Neural progenitor cell (in vitro differentiated cells): ENCODE measurements at regions not wholly inside any gene's neighbourhood (a gene's known extent, or its start where the extent isn't known, plus 50 kb on each side); places are given as distances from the start of the nearest gene placed in this dataset.

Experiments
- DNase-seq: peaks from one replicate; pipeline ENCODE4 v3.0.0-alpha.2; 2016; ENCODE audit warnings: low spot score
- H2AFZ ChIP-seq: fragments of 200-600 bp; sonication (generic); replicated peaks from 2 replicates; pipeline ENCODE4 v1.6.1; 2016; ENCODE audit warnings: antibody characterized with exemption
- H3F3A ChIP-seq: fragments of 200-600 bp; sonication (generic); 2 replicates; pipeline ENCODE4 v1.6.1; 2016; ENCODE audit warnings: antibody characterized with exemption, low read depth
- H3K27ac ChIP-seq: fragments of 200-600 bp; sonication (generic); 2 replicates; pipeline ENCODE4 v1.5.1; 2016; ENCODE audit warnings: mild to moderate bottlenecking
- H3K27me3 ChIP-seq: fragments of 200-600 bp; sonication (generic); 2 replicates; pipeline ENCODE4 v1.6.1; 2016; ENCODE audit warnings: mild to moderate bottlenecking, moderate library complexity
- H3K36me3 ChIP-seq: fragments of 200-600 bp; sonication (generic); 2 replicates; pipeline ENCODE4 v1.5.1; 2016
- H3K4me1 ChIP-seq: fragments of 200-600 bp; sonication (generic); 2 replicates; pipeline ENCODE4 v1.6.1; 2016; ENCODE audit warnings: mixed run types
- H3K4me2 ChIP-seq: fragments of 200-600 bp; sonication (generic); 2 replicates; pipeline ENCODE4 v1.6.1; 2016
- H3K4me3 ChIP-seq: fragments of 200-600 bp; sonication (generic); 2 replicates; pipeline ENCODE4 v1.5.1; 2016
- H3K79me2 ChIP-seq: fragments of 200-600 bp; sonication (generic); 2 replicates; pipeline ENCODE4 v1.6.1; 2016; ENCODE audit warnings: low read depth
- H3K9ac ChIP-seq: fragments of 200-600 bp; sonication (generic); 2 replicates; pipeline ENCODE4 v1.6.1; 2016
- H3K9me3 ChIP-seq: fragments of 200-600 bp; sonication (generic); 2 replicates; pipeline ENCODE4 v1.5.1; 2016; ENCODE audit warnings: low read depth
- H4K20me1 ChIP-seq: fragments of 200-600 bp; sonication (generic); 2 replicates; pipeline ENCODE4 v1.6.1; 2016; ENCODE audit warnings: low read depth
- H3K27ac Mint-ChIP-seq: 3 replicates; pipeline ENCODE4 v1.8.0; 2021; ENCODE audit warnings: mixed read lengths
- H3K27me3 Mint-ChIP-seq: 2 replicates; pipeline ENCODE4 v1.8.0; 2022; ENCODE audit warnings: low read depth, mild to moderate bottlenecking, inconsistent platforms, moderate library complexity, mixed read lengths; ENCODE audit not compliant: insufficient read depth
- H3K36me3 Mint-ChIP-seq: 3 replicates; pipeline ENCODE4 v1.8.0; 2021; ENCODE audit warnings: mixed read lengths
- H3K4me1 Mint-ChIP-seq: 3 replicates; pipeline ENCODE4 v1.8.0; 2021; ENCODE audit warnings: mixed read lengths
- H3K4me3 Mint-ChIP-seq: 3 replicates; pipeline ENCODE4 v1.8.0; 2021; ENCODE audit warnings: mild to moderate bottlenecking, moderate library complexity, mixed read lengths
- H3K9me3 Mint-ChIP-seq: 3 replicates; pipeline ENCODE4 v1.8.0; 2020; ENCODE audit warnings: mixed read lengths
- EZH2 ChIP-seq: fragments of 200-600 bp; sonication (generic); IDR thresholded peaks from 2 replicates; pipeline ENCODE4 v1.6.1; 2017; ENCODE audit warnings: antibody characterized with exemption, mild to moderate bottlenecking, moderate library complexity
- EZH2phosphoT487 ChIP-seq: fragments of 200-600 bp; sonication (generic); IDR thresholded peaks from 2 replicates; pipeline ENCODE4 v1.6.1; 2017; ENCODE audit warnings: antibody characterized with exemption
- TF ChIP-seq, protein P1 (sequence below): fragments of 200-600 bp; sonication (generic); IDR thresholded peaks from 2 replicates; pipeline ENCODE4 v1.5.1; 2017; ENCODE audit warnings: antibody characterized with exemption, mild to moderate bottlenecking

DNA sequence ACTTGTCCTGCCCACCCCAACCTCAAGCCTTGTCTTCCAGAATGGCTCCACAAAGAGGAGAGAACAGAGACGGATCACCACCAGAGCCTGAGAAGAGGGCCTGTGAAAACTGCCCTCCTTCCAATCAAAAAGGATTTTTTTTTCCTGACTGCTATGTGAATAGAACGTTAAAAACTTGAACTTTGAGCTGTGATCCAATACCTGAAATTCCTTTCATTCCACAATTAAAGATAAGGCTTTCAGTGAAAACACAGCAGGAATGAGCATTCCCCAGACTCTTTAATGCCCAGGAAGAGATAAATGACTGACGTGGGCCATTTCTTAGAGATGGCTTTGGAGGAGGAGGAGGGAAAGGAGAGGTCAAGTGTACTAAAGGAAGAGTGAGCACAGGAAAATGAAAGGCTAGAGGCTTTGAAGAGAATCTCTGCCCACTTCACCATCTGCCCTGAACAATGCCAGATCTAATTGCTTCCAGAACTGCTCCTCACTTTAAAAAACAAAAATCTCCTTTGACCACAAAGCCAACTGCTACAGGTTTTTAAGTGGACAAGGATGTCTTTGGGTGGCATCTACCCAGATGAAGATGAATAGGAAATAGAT is 177.9 kb upstream of the MAP3K1 start:
- no peaks in the 10 kb centered on the region for H3K9me3 ChIP-seq
- no peaks in the 10 kb centered on the region for H3K27me3 ChIP-seq
- no peak overlapping the region for H3K27ac Mint-ChIP-seq
- H3K9me3 Mint-ChIP-seq = no peaks in the 10 kb centered on the region
- H3K4me2 ChIP-seq = no peak overlapping the region
- H3K4me3 ChIP-seq = no peak overlapping the region
- no peaks in the 10 kb centered on the region for H3K36me3 ChIP-seq
- H3F3A ChIP-seq = no peaks in the 10 kb centered on the region
- H3K9ac ChIP-seq = no peak overlapping the region
- no peak for DNase-seq
- H4K20me1 ChIP-seq = no peaks in the 10 kb centered on the region
- H3K27me3 Mint-ChIP-seq = no peaks in the 10 kb centered on the region
- peaks cover 17% of the 10 kb centered on the region for H3K4me1 ChIP-seq
- no peaks in the 10 kb centered on the region for H3K79me2 ChIP-seq
- no peak overlapping the region for H2AFZ ChIP-seq
- no peak overlapping the region for H3K27ac ChIP-seq
- TF ChIP-seq EZH2phosphoT487 = no peak
- TF ChIP-seq, protein P1, sequence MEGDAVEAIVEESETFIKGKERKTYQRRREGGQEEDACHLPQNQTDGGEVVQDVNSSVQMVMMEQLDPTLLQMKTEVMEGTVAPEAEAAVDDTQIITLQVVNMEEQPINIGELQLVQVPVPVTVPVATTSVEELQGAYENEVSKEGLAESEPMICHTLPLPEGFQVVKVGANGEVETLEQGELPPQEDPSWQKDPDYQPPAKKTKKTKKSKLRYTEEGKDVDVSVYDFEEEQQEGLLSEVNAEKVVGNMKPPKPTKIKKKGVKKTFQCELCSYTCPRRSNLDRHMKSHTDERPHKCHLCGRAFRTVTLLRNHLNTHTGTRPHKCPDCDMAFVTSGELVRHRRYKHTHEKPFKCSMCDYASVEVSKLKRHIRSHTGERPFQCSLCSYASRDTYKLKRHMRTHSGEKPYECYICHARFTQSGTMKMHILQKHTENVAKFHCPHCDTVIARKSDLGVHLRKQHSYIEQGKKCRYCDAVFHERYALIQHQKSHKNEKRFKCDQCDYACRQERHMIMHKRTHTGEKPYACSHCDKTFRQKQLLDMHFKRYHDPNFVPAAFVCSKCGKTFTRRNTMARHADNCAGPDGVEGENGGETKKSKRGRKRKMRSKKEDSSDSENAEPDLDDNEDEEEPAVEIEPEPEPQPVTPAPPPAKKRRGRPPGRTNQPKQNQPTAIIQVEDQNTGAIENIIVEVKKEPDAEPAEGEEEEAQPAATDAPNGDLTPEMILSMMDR = no peak
- TF ChIP-seq EZH2 = no peak
- no peaks in the 10 kb centered on the region for H3K36me3 Mint-ChIP-seq
- H3K4me3 Mint-ChIP-seq = no peak overlapping the region
- peaks cover 15% of the 10 kb centered on the region for H3K4me1 Mint-ChIP-seq

DNA sequence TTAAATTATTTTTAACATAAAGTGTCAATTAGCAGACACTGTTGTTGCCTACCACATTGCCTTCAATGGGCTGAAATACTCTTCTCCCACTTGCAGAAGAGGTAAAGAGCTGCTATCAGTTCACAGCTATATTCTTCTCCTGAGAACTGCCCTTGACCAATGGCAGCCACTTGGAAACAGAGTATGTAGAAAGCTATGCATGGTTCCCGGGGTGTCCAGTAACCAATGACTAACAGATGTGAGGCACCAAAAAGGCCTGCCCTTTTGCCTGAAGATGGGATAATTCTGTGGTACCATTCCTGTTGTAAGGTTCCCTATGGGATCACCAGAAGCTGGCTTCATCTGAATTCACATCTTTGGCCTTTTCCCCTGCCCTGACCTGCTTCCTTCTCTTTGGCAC is 181.4 kb upstream of the MAP3K1 start:
- no peak overlapping the region for H3K9ac ChIP-seq
- Mint-ChIP-seq H3K4me3 (no peak overlapping the region), H3K4me1 (peaks cover 19% of the 10 kb centered on the region), H3K9me3 (peaks cover 14% of the 10 kb centered on the region), H3K36me3 (no peaks in the 10 kb centered on the region), H3K27me3 (peaks cover 6% of the 10 kb centered on the region), H3K27ac (no peak overlapping the region)
- no peak overlapping the region for H3K27ac ChIP-seq
- H2AFZ ChIP-seq = no peak overlapping the region
- no peak for TF ChIP-seq EZH2
- TF ChIP-seq, protein P1 = no peak
- no peak for TF ChIP-seq EZH2phosphoT487
- no peaks in the 10 kb centered on the region for H4K20me1 ChIP-seq
- no peaks in the 10 kb centered on the region for H3K79me2 ChIP-seq
- no peak overlapping the region for H3K4me2 ChIP-seq
- peaks cover 17% of the 10 kb centered on the region for H3K4me1 ChIP-seq
- no peak overlapping the region for H3K4me3 ChIP-seq
- no peaks in the 10 kb centered on the region for H3K36me3 ChIP-seq
- no peaks in the 10 kb centered on the region for H3F3A ChIP-seq
- no peak for DNase-seq
- H3K27me3 ChIP-seq = no peaks in the 10 kb centered on the region
- peaks cover 4% of the 10 kb centered on the region for H3K9me3 ChIP-seq

DNA sequence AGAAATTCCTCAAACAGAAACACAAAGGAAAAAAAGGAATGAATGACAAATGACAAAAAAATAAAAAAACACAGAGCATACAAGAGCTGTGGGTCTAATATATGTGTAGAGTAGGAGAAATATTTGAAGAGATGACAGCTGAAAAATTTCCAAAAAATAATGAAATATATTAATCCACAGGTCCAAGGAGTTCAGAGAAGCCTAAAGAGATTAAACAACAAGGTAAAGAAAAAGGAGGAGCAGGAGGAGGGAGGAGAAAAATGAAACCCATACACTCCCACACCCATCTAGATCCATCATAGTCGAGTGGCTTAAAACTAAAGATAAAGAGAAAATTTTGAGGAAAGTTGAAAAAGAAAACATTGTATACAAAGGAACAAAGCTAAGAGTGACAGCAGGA is 182.4 kb upstream of the MAP3K1 start:
- DNase-seq = no peak
- Histone ChIP-seq H3K4me3 (no peak overlapping the region), H3K4me1 (peaks cover 12% of the 10 kb centered on the region), H3K27me3 (no peaks in the 10 kb centered on the region), H3K27ac (no peak overlapping the region), H3K79me2 (no peaks in the 10 kb centered on the region), H3K9me3 (peaks cover 8% of the 10 kb centered on the region), H3F3A (no peaks in the 10 kb centered on the region), H3K9ac (no peak overlapping the region), H2AFZ (no peak overlapping the region), H4K20me1 (no peaks in the 10 kb centered on the region), H3K36me3 (no peaks in the 10 kb centered on the region), H3K4me2 (no peak overlapping the region)
- Mint-ChIP-seq H3K36me3 (no peaks in the 10 kb centered on the region), H3K27me3 (peaks cover 6% of the 10 kb centered on the region), H3K9me3 (peaks cover 19% of the 10 kb centered on the region), H3K4me1 (peaks cover 19% of the 10 kb centered on the region), H3K4me3 (no peak overlapping the region), H3K27ac (no peak overlapping the region)
- TF ChIP-seq EZH2phosphoT487 (no peak), EZH2 (no peak)
- TF ChIP-seq, protein P1 = no peak
